ENCODE measurements at regions not wholly inside any gene's neighbourhood (a gene's known extent, or its start where the extent isn't known, plus 50 kb on each side); places are given as distances from the start of the nearest gene placed in this dataset.
"Not testable (repeated sequence)": the region's sequence is repeated elsewhere in the genome, so short reads cannot be mapped to it uniquely, and the experiment has no call there.

- H3K4me3 ChIP-seq (ENCODE audit: low read length), result no peak overlapping the region
- TF ChIP-seq, protein P1, sequence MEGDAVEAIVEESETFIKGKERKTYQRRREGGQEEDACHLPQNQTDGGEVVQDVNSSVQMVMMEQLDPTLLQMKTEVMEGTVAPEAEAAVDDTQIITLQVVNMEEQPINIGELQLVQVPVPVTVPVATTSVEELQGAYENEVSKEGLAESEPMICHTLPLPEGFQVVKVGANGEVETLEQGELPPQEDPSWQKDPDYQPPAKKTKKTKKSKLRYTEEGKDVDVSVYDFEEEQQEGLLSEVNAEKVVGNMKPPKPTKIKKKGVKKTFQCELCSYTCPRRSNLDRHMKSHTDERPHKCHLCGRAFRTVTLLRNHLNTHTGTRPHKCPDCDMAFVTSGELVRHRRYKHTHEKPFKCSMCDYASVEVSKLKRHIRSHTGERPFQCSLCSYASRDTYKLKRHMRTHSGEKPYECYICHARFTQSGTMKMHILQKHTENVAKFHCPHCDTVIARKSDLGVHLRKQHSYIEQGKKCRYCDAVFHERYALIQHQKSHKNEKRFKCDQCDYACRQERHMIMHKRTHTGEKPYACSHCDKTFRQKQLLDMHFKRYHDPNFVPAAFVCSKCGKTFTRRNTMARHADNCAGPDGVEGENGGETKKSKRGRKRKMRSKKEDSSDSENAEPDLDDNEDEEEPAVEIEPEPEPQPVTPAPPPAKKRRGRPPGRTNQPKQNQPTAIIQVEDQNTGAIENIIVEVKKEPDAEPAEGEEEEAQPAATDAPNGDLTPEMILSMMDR (conservative IDR thresholded peaks at IDR 0.05; ENCODE audit: low read depth, low read length), result no peak
- no peak for DNase-seq (ENCODE audit: low read depth)
Observed at GRCh38 chr6:140271759-140272377, 897.4 kb upstream of the CITED2 start.

- H3K4me3 ChIP-seq (ENCODE audit: low read length), result no peak overlapping the region
- TF ChIP-seq, protein P1 (conservative IDR thresholded peaks at IDR 0.05; ENCODE audit: low read depth, low read length), result no peak
- no peak for DNase-seq (ENCODE audit: low read depth)
Observed at GRCh38 chr6:140269591-140270165, 895.2 kb upstream of the CITED2 start.

DNA sequence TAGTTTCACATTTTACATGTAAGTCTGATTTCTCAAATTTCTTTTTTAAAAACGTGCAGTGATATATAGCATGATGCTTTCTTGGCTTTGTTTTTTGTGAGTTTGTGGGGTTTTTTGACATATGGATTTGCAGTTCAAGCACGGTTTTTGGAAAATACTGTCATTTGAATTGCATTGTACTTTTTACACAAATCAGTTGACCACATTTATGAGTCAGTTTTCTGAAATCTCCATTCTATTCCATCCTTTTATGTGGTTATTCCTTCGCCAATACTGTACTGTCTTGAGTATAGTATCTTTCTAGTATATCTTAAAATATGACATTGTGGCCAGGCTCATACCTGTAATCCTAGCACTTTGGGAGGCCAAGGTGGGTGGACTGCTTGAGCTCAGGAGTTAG, 890.0 kb upstream of the CITED2 start:
- DNase-seq (ENCODE audit: low read depth), result no peak
- TF ChIP-seq, protein P1 (conservative IDR thresholded peaks at IDR 0.05; ENCODE audit: low read depth, low read length), result no peak

DNA sequence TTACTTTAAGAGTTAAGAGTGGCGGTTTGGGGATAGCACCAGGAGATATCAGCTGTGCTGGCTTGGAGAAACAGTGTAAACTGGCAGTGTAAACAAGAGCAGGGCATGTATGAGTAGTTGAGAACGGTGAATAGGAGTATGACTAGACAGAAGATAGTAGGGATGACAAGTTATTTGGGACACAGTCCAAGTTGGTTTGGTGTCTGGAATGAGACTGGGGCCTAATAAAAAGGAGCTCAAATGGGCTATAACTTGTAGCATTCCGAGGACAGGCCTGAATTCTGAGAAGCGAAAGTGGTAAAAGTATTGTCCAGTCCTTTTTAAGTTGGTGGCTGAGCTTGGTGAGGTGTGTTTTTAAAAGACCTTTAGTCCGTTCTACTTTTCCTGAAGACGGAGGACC, 883.9 kb upstream of the CITED2 start:
- H3K4me3 ChIP-seq (ENCODE audit: low read length); DNase-seq (ENCODE audit: low read depth): not testable (repeated sequence)

More for the DNA sequence above, 890.0 kb upstream of the CITED2 start:
- H3K4me3 ChIP-seq (ENCODE audit: low read length), result no peak overlapping the region

GRCh38 chr6:140256248-140256647, 881.8 kb upstream of the CITED2 start:
- no peak overlapping the region for H3K4me3 ChIP-seq (ENCODE audit: low read length)
- no peak for DNase-seq (ENCODE audit: low read depth)
- TF ChIP-seq, protein P1 (conservative IDR thresholded peaks at IDR 0.05; ENCODE audit: low read depth, low read length), result no peak

- DNase-seq (ENCODE audit: low read depth), result no peak
- TF ChIP-seq, protein P1 (conservative IDR thresholded peaks at IDR 0.05; ENCODE audit: low read depth, low read length), result no peak
- no peak overlapping the region for H3K4me3 ChIP-seq (ENCODE audit: low read length)
Observed at GRCh38 chr6:140253096-140253495, 878.6 kb upstream of the CITED2 start.

GRCh38 chr6:140252099-140252498, 877.7 kb upstream of the CITED2 start:
- DNase-seq (ENCODE audit: low read depth), result no peak
- TF ChIP-seq, protein P1 (conservative IDR thresholded peaks at IDR 0.05; ENCODE audit: low read depth, low read length), result no peak

More at GRCh38 chr6:140252099-140252498, 877.7 kb upstream of the CITED2 start:
- H3K4me3 ChIP-seq (ENCODE audit: low read length), result no peak overlapping the region
